H1 (cell line): ENCODE measurements at regions not wholly inside any gene's neighbourhood (a gene's known extent, or its start where the extent isn't known, plus 50 kb on each side); places are given as distances from the start of the nearest gene placed in this dataset.

Source experiments
- ATF3 ChIP-seq: IDR thresholded peaks from 2 replicates; pipeline ENCODE4 v1.6.1; 2011; ENCODE audit warnings: low read depth, mild to moderate bottlenecking, low read length; ENCODE audit not compliant: insufficient read depth
- CTCF ChIP-seq, 3 experiments: IDR thresholded peaks; 1 replicate in 2 of 3; 2 replicates in 1 of 3; pipeline versions ENCODE4 v1.5.1 to v1.6.1; 2011; ENCODE audit warnings: low read length in 3 of 3, mild to moderate bottlenecking in 3 of 3, inconsistent platforms in 2 of 3, low read depth in 1 of 3, moderate library complexity in 1 of 3; ENCODE audit not compliant: insufficient read depth in 1 of 3; ENCODE audit errors: control extremely low read depth in 1 of 3
- JUND ChIP-seq: IDR thresholded peaks from 2 replicates; pipeline ENCODE4 v1.6.1; 2011; ENCODE audit warnings: mild to moderate bottlenecking, improper control_type of control experiment, low read length
- POLR2A ChIP-seq, 2 experiments: IDR thresholded peaks; 1 replicate in 1 of 2; 2 replicates in 1 of 2; pipeline ENCODE4 v1.6.1; 2011; ENCODE audit warnings: low read depth in 2 of 2, low read length in 2 of 2, mild to moderate bottlenecking in 2 of 2; ENCODE audit errors: control extremely low read depth in 1 of 2
- POLR2AphosphoS5 ChIP-seq: IDR thresholded peaks from 2 replicates; pipeline ENCODE4 v1.6.1; 2011; ENCODE audit warnings: low read depth, low read length
- SIN3A ChIP-seq, 2 experiments: IDR thresholded peaks in 1 of 2; conservative IDR thresholded peaks in 1 of 2; 2 replicates each; pipeline ENCODE4 v1.6.1; 2011 to 2012; ENCODE audit warnings: low read length in 2 of 2, improper control_type of control experiment in 1 of 2, low read depth in 1 of 2, mild to moderate bottlenecking in 1 of 2

DNA sequence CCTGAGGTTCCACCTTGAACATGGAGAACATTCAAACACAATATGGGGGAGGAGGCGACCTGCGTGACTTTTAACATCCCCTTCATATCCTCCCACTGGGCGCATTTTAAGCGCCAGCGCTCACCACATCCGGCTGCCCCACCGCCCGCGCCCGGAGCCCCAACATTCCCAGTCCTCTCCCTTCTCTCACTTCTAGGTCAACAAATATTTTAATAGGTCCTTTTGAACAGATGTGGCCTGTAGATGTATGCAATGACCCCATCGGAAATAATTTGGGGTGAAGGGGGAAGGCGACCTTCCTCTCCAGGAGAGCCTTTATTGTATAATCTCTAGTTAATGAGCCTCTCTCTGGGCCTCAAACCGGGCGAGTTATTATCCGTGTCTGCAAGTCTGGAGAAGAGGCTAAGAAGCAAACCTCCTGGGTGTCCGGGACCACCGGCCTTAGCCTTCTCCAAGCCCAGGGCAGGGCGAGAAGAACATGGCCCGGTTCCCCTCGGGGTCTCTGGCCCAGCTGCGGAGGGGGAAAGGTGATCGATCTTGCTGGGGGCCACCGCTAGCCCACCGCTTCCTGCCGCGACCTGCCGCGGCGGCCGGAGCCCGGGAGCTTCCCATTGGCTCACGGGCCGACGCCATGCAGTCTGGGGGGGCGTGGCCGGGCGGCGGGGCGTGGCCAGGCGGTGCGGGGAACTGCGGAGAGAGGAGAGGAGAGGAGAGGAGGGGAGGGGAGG is 83.2 kb upstream of the HMGA2 start:
- TF ChIP-seq POLR2A (IDR thresholded peaks at IDR 0.05; ENCODE audit: control extremely low read depth in 1 of 2, low read depth in 2 of 2, low read length in 2 of 2) (peak; percentile 13 to 30; a peak in 1 of 3 replicates), ATF3 (no peak), CTCF (IDR thresholded peaks at IDR 0.05; ENCODE audit: control extremely low read depth in 1 of 3, insufficient read depth in 1 of 3, low read depth in 1 of 3, low read length in 3 of 3) (no peak), POLR2AphosphoS5 (no peak), SIN3A (conservative IDR thresholded peaks at IDR 0.05 in 1 of 2, IDR thresholded peaks at IDR 0.05 in 1 of 2; ENCODE audit: low read depth in 1 of 2, low read length in 2 of 2) (0 out of 4 replicates have a peak, but pooled peaks of 1 of the 2 experiments have one; percentile 12), JUND (no peak)
